NCI-H2081 (cell line): ENCODE measurements at regions not wholly inside any gene's neighbourhood (a gene's known extent, or its start where the extent isn't known, plus 50 kb on each side); places are given as distances from the start of the nearest gene placed in this dataset.
A peak's percentile ranks its signal among the peaks of the same experiment; 100 is the strongest.

Experiments
- DNase-seq, 2 experiments: peaks; one replicate each; lab custom pipeline; 2025; lab: John Stamatoyannopoulos, UW

DNA sequence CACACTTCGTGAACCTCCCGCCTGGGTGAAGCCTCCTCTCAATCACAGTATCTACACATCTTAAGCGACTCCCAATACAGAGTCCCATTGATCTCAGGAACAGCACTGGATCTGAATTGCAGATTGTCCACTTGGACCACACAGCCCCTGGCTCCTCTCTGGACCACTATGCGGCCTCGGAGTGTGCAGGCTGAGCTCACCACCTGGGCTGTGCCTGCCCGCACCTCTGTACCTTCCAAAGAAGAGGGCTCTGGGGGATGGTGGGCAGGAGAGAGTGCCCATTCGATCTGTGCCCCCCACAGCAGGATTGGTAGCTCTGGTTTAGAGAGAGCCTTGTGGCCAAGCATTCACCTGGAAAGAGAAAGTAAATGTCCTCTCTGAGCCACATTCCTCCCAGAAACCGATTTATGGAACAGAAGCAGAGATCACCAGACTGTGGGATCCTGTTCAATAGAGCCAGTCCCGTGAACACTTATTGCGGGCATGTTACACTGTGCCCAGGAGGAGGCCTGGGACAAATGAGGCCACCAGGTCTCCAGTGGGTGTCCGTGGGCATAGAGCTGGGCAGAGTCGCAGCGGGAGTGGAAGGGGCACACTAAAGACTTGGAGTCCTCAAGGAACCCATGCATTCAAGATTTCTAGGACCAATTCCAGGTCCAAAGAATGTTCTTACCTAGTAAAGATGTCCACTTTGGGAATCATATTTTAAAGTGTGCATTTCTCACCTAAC lies 141.6 kb upstream of the SOX1 start:
- no peak for DNase-seq

DNA sequence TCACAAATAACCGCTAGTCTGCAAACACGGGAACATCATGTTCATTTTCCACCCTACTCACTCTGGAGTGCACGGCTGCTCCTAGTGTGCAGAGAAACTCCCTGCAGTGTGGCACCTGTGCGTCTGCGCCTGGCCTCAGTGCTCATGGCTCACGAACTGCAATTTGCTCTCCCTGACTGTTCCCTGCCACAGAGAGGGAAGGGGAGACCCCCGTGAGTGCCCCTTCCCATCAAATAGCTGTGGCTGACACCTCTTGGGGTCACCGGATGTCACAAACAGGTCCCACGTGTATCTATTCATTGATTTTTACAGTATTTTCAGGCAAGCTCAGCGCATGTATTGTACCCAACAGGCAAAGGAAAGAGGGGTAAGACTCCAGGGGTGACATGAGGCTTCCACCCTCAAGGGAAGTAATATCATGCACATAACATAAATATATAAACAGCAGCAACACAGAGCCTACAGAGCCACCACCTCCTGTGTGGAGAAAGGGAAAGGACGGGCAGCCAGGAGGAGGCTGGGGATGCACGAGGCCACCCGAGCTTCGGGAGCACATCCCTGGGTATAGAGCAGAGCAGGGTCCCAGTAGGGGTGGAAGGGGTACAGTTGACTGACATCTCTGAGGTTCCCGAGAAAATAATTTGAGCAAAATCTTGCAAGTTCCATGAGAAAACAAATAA lies 140.3 kb upstream of the SOX1 start:
- DNase-seq, result no peak

DNA sequence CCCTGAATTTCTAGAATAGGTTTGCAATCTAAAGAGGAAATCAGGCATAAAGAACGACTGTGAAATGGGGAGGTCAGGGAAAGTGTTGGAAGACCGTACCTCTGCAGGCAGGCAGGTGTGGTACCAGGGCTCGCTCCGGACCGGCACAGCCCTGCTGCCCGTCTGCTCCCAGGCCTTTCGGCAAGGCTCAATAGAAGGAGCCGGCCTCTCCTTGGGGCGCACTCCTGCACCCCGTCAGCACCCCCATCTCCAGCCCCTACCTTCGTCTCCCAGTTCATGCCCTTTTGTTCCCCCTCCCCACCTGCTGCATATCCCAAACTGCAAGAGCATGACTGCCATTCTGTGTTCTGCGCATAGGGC lies 139.8 kb upstream of the SOX1 start:
- no peak for DNase-seq

GRCh38 chr13:111929036-111929616 lies 137.8 kb upstream of the SOX1 start:
- DNase-seq, result no peak

- no peak for DNase-seq
Observed at GRCh38 chr13:111936267-111936925, 130.6 kb upstream of the SOX1 start.

DNA sequence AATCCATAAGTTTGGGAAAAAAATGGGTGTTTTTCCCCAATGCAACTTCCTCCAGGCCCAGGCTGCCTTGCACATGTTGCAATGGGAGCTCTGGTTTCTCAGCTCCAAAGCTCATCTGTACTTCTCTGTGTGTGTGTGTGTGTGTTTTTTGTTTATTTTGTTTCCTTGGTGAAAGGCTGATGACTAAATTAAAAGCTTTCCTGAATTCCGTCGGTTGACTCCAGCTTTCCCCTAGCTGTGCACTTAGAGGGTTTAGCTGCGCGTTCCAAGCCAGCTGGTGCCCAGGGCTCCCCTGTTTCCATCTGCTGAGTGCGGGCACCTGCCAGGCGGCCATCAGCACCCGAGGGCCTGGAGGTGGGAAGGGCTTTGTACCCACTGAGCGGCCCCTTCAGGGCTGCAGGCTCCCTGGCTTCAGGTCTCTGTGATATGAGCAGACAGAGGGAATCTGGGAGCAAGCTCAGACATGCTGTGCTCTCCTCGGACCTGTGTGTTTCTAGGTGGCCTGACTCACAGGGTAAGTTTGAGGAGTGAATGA lies 129.1 kb upstream of the SOX1 start:
- peak in 1 of 2 experiments; percentile 21 for DNase-seq

- DNase-seq, result peak in 1 of 2 experiments; percentile 24
Observed at GRCh38 chr13:111938741-111939665, 127.9 kb upstream of the SOX1 start.

- no peak for DNase-seq
Observed at GRCh38 chr13:111939666-111940278, 127.2 kb upstream of the SOX1 start.

GRCh38 chr13:111940892-111941291 lies 126.1 kb upstream of the SOX1 start:
- DNase-seq, result no peak

GRCh38 chr13:111941845-111942447 lies 125.0 kb upstream of the SOX1 start:
- DNase-seq, result no peak

- no peak for DNase-seq
Observed at GRCh38 chr13:111943229-111943795, 123.6 kb upstream of the SOX1 start.

GRCh38 chr13:111944171-111944583 lies 122.8 kb upstream of the SOX1 start:
- DNase-seq, result no peak

DNA sequence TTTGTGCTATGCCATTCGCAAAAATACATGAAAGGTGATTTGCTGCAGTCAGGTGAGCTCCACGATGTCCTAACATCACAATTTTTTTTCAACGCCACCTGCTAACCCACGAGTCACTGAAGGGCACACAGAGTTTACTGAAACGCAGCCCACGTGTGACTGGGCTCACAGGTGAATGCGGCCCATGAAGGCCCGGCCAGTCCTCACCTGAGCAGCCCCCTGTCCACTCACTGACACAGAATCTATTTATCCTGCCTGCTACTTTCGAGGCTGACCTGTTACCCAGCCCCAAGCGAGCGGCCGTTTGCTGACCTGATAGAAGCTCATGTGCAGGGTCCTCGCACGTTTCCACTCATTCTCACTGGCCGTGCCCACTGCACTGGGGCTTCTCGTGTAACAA lies 121.9 kb upstream of the SOX1 start:
- no peak for DNase-seq

- no peak for DNase-seq
Observed at GRCh38 chr13:111946214-111946613, 120.7 kb upstream of the SOX1 start.

GRCh38 chr13:111947026-111947810 lies 119.7 kb upstream of the SOX1 start:
- no peak for DNase-seq

GRCh38 chr13:111947876-111948275 lies 119.1 kb upstream of the SOX1 start:
- DNase-seq, result no peak

DNA sequence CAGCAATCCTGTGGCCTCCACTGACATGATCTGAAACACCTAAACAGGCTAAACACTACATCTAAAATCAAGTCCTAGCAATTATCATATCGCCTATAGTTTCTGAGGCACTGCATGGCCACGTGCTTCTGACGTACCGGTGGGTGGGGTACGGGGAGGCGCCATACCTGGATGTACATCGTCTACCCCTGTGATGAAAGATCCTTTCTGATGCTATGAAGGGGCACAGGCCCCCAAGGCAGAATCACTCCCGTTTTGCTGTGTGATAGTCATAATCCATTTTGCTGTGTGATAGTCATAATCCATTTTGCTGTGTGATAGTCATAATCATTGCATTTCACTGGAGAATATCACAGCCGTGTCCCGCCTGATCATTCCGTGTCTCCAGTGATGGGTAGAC lies 118.7 kb upstream of the SOX1 start:
- no peak for DNase-seq

DNA sequence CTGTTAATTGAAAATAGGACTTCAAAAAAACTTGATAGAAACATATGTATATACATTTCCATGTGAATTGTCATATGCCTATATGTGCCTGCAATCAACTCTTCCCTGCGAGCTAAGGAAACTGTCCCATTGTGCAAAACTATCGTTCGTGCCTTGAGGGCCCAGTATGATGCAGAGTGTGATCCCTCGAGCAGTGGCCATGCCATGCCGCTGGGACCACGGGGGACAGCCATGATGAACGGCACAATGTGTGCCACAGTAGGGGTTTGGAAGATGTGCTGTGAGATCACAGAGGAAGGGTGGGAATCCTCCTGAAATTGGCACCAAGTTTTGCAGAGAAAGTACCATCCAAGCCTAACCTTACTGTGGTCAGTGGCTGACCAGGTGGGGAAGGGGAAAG lies 118.1 kb upstream of the SOX1 start:
- no peak for DNase-seq

- no peak for DNase-seq
Observed at GRCh38 chr13:111949311-111949710, 117.6 kb upstream of the SOX1 start.
